GM18505 (cell line): ENCODE measurements at regions not wholly inside any gene's neighbourhood (a gene's known extent, or its start where the extent isn't known, plus 50 kb on each side); places are given as distances from the start of the nearest gene placed in this dataset.

ENCODE experiments used
- ATAC-seq: cut with Tn5 transposase; IDR thresholded peaks from one replicate; pipeline ENCODE4 v1.9.1; 2021; ENCODE audit not compliant: unreplicated experiment
- POLR2A ChIP-seq: IDR thresholded peaks from 4 replicates; pipeline ENCODE4 v1.6.1; 2011; ENCODE audit warnings: borderline replicate concordance; ENCODE audit not compliant: insufficient read depth, insufficient read length; ENCODE audit errors: extremely low read depth

- TF ChIP-seq POLR2A: no peak
- ATAC-seq: peak; percentile 54
Observed at GRCh38 chr3:5390221-5390620, 202.7 kb downstream of the EDEM1 start.

- ATAC-seq: no peak
Observed at GRCh38 chr3:5390936-5391625, 203.6 kb downstream of the EDEM1 start.

GRCh38 chr3:5401002-5401401, 213.5 kb downstream of the EDEM1 start:
- no peak for TF ChIP-seq POLR2A
- no peak for ATAC-seq

More at GRCh38 chr3:5390936-5391625, 203.6 kb downstream of the EDEM1 start:
- TF ChIP-seq POLR2A: no peak

GRCh38 chr3:5404718-5405117, 217.2 kb downstream of the EDEM1 start:
- ATAC-seq: no peak
- no peak for TF ChIP-seq POLR2A

- no peak for ATAC-seq
- TF ChIP-seq POLR2A: no peak
Observed at GRCh38 chr3:5411786-5412185, 224.3 kb downstream of the EDEM1 start.

- no peak for ATAC-seq
- no peak for TF ChIP-seq POLR2A
Observed at GRCh38 chr3:5423076-5423475, 235.6 kb downstream of the EDEM1 start.

- TF ChIP-seq POLR2A: no peak
- ATAC-seq: no peak
Observed at GRCh38 chr3:5423523-5423922, 236.0 kb downstream of the EDEM1 start.

GRCh38 chr3:5425371-5425770, 237.9 kb downstream of the EDEM1 start:
- no peak for TF ChIP-seq POLR2A
- ATAC-seq: no peak

GRCh38 chr3:5426094-5426883, 238.8 kb downstream of the EDEM1 start:
- peak; percentile 59 for ATAC-seq
- no peak for TF ChIP-seq POLR2A

GRCh38 chr3:5427021-5427420, 239.5 kb downstream of the EDEM1 start:
- ATAC-seq: no peak
- no peak for TF ChIP-seq POLR2A

- TF ChIP-seq POLR2A: no peak
- no peak for ATAC-seq
Observed at GRCh38 chr3:5427938-5428337, 240.4 kb downstream of the EDEM1 start.

GRCh38 chr3:5428607-5429516, 241.4 kb downstream of the EDEM1 start:
- ATAC-seq: peak; percentile 80
- TF ChIP-seq POLR2A: no peak

- no peak for TF ChIP-seq POLR2A
- no peak for ATAC-seq
Observed at GRCh38 chr3:5429517-5429890, 242.0 kb downstream of the EDEM1 start.
